HG03342 (cell line): ENCODE measurements at regions not wholly inside any gene's neighbourhood (a gene's known extent, or its start where the extent isn't known, plus 50 kb on each side); places are given as distances from the start of the nearest gene placed in this dataset.

Experiments
- ATAC-seq: cut with Tn5 transposase; IDR thresholded peaks from one replicate; pipeline ENCODE4 v1.9.1; 2021; ENCODE audit warnings: mild to moderate bottlenecking, moderate library complexity; ENCODE audit not compliant: unreplicated experiment

- no peak for ATAC-seq
These were observed 203.9 kb upstream of the PPFIA2 start for GRCh38 chr12:81963026-81963425.

GRCh38 chr12:81962126-81962856 lies 203.1 kb upstream of the PPFIA2 start:
- ATAC-seq = no peak

- no peak for ATAC-seq
These were observed 199.3 kb upstream of the PPFIA2 start for GRCh38 chr12:81958406-81958805.

GRCh38 chr12:81957631-81958030 lies 198.5 kb upstream of the PPFIA2 start:
- no peak for ATAC-seq

- ATAC-seq = no peak
These were observed 197.3 kb upstream of the PPFIA2 start for GRCh38 chr12:81956468-81956860.

GRCh38 chr12:81953541-81953940 lies 194.4 kb upstream of the PPFIA2 start:
- ATAC-seq = no peak

GRCh38 chr12:81950871-81951270 lies 191.7 kb upstream of the PPFIA2 start:
- no peak for ATAC-seq

- no peak for ATAC-seq
These were observed 190.7 kb upstream of the PPFIA2 start for GRCh38 chr12:81949841-81950308.

GRCh38 chr12:81949416-81949815 lies 190.3 kb upstream of the PPFIA2 start:
- no peak for ATAC-seq

- no peak for ATAC-seq
These were observed 185.7 kb upstream of the PPFIA2 start for GRCh38 chr12:81944886-81945285.

GRCh38 chr12:81942594-81942993 lies 183.4 kb upstream of the PPFIA2 start:
- ATAC-seq = peak; percentile 78

- no peak for ATAC-seq
These were observed 170.9 kb upstream of the PPFIA2 start for GRCh38 chr12:81930037-81930436.

- no peak for ATAC-seq
These were observed 137.6 kb upstream of the PPFIA2 start for GRCh38 chr12:81896771-81897170.

- ATAC-seq = no peak
These were observed 129.8 kb upstream of the PPFIA2 start for GRCh38 chr12:81888961-81889360.

GRCh38 chr12:81888106-81888740 lies 129.1 kb upstream of the PPFIA2 start:
- no peak for ATAC-seq

- ATAC-seq = no peak
These were observed 115.4 kb upstream of the PPFIA2 start for GRCh38 chr12:81874586-81874985.

GRCh38 chr12:81874166-81874565 lies 115.0 kb upstream of the PPFIA2 start:
- ATAC-seq = no peak

- no peak for ATAC-seq
These were observed 113.2 kb upstream of the PPFIA2 start for GRCh38 chr12:81872400-81872799.

GRCh38 chr12:81866081-81866480 lies 106.9 kb upstream of the PPFIA2 start:
- ATAC-seq = no peak

GRCh38 chr12:81863406-81863805 lies 104.3 kb upstream of the PPFIA2 start:
- ATAC-seq = no peak

GRCh38 chr12:81859521-81859920 lies 100.4 kb upstream of the PPFIA2 start:
- no peak for ATAC-seq

- no peak for ATAC-seq
These were observed 84.4 kb upstream of the PPFIA2 start for GRCh38 chr12:81843599-81843998.

- no peak for ATAC-seq
These were observed 76.6 kb upstream of the PPFIA2 start for GRCh38 chr12:81835783-81836182.
